ENCODE measurements at regions not wholly inside any gene's neighbourhood (a gene's known extent, or its start where the extent isn't known, plus 50 kb on each side); places are given as distances from the start of the nearest gene placed in this dataset.
"Not testable (repeated sequence)": the region's sequence is repeated elsewhere in the genome, so short reads cannot be mapped to it uniquely, and the experiment has no call there.

DNA sequence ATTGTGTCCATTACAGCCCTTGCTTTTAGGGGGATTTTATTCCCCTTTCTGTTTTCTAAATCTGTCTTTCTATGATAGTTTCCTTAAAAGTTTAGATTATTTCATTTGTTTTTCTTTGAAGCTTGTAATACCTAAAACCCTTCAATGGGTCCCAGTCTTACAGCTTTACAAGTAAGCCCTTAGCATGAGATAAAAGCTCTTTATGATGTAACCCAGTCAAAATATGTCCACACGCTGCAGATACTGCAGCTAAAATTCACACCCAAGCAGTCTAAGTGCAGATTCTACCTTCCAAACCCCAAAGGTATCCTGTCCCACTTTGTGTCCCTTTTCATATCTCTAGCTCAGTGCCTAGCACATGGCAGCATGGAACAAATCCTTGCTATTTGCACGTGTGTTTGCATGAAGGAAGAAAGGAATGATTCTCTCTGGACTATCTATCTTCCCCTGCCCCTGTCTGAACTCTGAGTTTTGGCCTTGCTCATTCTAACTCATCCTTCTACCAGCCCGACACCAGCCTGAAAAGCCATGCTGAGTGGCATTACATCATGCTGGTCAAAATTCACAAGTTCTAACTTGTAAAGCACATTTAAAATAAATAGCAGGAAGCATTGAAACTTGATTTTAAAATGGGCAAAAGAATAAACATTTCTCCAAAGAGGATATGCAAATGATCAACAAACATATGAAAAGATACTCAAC lies 623.2 kb downstream of the IRS1 start:
- DNase-seq = no peak
- in situ Hi-C loops (cut with MboI; ENCODE audit: low pct_unique_long_range_greater_than_20kb, low sequenced_read_pairs) = no loop called here

- in situ Hi-C loops (cut with MboI; ENCODE audit: low pct_unique_long_range_greater_than_20kb, low sequenced_read_pairs) = no loop called here
Measured at GRCh38 chr2:226174390-226174789, 625.2 kb downstream of the IRS1 start.

DNA sequence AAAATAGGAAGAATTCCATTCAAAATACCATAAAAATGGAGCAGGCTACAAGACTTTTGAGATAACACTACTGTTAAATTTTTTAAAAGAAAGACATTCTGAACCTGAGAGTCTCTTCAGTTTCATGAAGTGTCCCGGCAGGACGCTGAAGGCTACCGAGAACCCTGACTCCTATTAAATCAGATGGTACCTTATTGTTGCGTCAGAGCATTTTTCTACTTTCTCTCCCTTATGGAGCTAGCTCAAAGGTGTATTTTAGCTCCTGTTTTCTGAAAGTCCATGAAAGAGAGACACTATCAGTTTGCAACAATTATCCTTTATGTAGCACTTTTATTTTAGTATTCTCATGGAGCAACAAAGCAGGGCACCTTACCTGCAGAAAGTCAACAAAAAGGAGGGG lies 626.7 kb downstream of the IRS1 start:
- in situ Hi-C loops (cut with MboI; ENCODE audit: low pct_unique_long_range_greater_than_20kb, low sequenced_read_pairs) = no loop called here
- no peak for DNase-seq

More at GRCh38 chr2:226174390-226174789, 625.2 kb downstream of the IRS1 start:
- DNase-seq = no peak

- no peak for DNase-seq
- in situ Hi-C loops (cut with MboI; ENCODE audit: low pct_unique_long_range_greater_than_20kb, low sequenced_read_pairs) = no loop called here
Measured at GRCh38 chr2:226172309-226172708, 627.3 kb downstream of the IRS1 start.

DNA sequence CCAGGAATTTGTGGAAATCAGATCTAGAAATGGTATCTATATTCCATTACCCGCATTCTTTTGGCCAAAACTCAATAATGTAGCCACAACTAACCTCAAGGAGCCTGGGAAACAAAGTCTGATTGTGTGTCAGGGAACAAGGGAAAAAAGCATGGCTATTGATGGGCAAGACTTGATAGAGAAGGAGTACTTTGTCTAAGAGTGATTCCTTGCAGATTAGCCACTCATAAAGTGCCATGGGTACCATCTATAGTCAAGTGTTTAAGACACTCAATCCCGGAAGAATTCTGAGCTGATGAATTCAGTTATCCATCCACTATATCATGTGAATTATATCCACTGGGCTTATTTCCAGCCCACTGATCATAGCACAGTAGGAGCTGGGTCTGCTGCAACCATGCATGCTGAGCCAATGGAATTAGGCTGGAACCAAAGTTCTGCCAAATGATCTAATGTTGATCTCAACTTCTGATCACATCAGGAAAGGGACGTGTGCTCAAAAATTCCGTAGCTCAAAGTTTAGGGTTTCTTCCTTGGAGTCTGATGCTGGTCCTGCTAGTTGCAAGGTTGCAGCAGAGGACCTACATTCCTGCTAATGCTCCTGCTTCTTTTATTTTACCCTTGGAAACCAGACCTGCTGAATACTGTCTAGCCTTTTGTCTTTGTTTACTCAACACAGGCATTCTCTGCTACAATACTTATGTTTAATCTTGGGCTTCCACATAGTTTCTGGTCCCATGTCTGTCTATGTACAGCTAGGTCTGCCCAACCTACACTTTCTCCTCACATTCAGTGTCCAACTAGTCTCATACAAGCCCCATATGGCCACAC lies 629.7 kb downstream of the IRS1 start:
- in situ Hi-C loops (cut with MboI; ENCODE audit: low pct_unique_long_range_greater_than_20kb, low sequenced_read_pairs) = no loop called here
- no peak for DNase-seq

DNA sequence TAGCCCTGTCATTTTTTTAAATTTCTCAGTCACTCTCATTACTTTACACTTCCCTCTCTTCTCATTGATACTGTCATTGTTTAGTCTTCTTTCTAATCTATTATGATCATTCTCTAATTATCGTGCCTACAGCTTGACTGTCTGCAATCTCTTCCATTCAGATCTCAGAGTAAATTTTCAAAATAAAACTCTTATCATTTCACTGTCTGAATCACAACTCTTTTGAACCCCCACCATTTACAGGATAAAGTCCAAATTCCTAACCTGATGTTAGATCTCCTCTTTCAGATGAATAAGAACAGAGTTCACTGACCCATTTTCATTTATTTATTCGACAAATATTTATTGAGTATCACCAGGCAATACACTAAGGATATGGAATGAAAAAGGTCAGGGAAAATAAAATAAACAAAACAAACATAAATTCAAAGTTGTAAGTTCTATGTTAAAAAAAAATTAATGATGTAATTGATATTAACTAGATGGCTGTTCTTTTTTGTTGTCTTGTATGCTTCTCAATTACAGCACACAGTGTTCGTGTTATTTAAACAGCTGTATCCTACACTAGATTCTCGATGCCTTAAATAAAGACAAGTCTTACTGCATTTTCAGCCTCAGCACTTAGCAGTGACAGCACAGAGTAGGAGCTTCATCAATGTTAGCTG lies 631.0 kb downstream of the IRS1 start:
- in situ Hi-C loops (cut with MboI; ENCODE audit: low pct_unique_long_range_greater_than_20kb, low sequenced_read_pairs) = no loop called here
- DNase-seq = no peak

DNA sequence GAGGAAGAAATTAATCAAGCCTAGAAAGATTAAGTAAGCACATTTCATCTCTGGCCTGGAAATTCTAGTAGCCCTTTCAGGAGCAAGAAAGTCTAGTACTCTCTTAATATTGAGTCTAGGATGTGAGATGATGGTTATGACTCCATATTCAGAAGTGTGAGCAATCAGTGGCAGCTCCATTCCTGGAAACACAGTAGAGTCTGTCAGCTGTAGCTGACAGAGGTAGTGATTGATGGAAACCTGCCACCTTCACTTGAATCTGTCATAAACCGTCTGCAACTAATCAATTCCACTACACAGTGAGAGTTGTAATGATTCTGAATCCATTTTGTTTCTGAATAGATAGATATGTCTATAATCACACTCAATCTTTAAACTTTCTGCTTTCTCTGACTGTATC lies 635.1 kb downstream of the IRS1 start:
- no peak for DNase-seq
- in situ Hi-C loops (cut with MboI; ENCODE audit: low pct_unique_long_range_greater_than_20kb, low sequenced_read_pairs) = no loop called here

DNA sequence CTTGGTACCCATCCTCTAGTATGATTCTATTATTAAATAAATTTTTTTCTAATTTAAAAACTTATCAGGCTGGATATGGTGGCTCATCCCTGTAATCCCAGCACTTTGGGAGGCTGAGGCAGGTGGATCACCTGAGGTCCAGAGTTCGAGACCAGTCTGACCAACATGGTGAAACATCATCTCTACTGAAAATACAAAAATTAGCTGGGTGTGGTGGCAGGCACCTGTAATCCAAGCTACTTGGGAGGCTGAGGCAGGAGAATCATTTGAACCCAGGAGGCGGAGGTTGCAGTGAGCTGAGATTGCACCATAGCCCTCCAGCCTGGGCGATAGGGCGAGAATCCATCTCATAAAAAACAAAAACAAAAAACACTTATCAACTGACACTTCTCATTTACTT lies 639.0 kb downstream of the IRS1 start:
- DNase-seq; in situ Hi-C loops (cut with MboI; ENCODE audit: low pct_unique_long_range_greater_than_20kb, low sequenced_read_pairs): not testable (repeated sequence)

DNA sequence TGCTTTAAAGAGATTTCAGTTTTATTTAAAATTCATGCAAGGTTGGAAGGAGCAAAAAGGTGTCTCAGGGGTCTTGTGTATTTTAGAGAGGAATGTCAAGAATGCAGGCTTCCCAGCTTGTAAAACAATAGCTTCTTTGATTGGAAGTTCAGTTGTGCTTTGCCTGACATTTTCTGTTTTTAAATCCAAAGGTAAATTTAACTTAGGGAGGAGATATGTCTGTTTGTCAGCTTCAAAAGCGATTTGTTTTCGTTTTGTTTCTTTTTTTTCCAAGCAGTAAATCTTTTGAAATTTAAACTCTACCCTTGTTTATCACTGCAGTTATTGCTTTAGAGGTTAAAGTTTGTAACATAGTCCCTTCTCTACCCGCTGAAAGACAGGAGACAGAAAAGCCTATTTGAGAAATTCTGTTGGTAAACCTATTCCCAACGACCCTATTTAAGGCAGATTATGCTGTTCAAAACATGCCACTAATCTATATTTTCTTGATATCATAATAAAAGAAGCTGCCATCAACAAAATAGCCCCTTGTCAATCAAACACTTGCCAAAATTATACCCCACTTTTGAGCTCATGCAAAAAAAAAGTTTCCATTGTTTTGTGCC lies 639.6 kb downstream of the IRS1 start:
- DNase-seq = no peak
- in situ Hi-C loops (cut with MboI; ENCODE audit: low pct_unique_long_range_greater_than_20kb, low sequenced_read_pairs) = no loop called here

DNA sequence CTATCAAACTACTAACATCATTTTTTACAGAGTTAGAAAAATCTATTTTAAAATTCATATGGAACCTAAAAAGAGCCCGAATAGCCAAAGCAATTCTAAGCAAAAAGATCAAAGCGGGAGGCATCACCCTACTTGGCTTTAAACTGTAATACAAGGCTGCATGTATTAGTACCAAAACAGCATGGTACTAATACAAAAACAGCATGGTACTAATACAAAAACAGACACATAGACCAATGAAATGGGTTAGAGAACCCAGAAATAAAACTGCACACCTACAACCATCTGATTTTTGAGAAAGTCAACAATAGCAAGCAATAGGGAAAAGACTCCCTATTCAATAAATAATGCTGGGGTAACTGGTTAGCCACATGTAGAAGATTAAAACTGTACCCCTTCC lies 640.7 kb downstream of the IRS1 start:
- in situ Hi-C loops (cut with MboI; ENCODE audit: low pct_unique_long_range_greater_than_20kb, low sequenced_read_pairs) = no loop called here
- DNase-seq = no peak

DNA sequence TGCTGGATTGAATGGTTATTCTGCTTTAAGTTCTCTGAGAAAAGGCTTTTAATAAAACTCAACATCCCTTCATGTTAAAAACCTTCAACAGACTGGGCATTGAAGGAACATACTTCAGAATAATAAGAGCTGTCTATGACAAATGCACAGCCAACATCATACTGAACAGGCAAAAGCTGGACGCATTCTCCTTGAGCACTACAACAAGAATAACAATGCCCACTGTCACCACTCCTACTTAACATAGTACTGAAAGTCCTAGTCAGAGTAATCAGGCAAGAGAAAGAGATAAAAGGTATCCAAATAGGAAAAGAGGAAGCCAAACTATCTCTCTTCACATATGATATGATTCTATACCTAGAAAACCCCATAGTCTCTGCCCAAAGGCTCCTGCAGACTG lies 641.4 kb downstream of the IRS1 start:
- peak; percentile 2 for DNase-seq
- in situ Hi-C loops (cut with MboI; ENCODE audit: low pct_unique_long_range_greater_than_20kb, low sequenced_read_pairs) = no loop called here

DNA sequence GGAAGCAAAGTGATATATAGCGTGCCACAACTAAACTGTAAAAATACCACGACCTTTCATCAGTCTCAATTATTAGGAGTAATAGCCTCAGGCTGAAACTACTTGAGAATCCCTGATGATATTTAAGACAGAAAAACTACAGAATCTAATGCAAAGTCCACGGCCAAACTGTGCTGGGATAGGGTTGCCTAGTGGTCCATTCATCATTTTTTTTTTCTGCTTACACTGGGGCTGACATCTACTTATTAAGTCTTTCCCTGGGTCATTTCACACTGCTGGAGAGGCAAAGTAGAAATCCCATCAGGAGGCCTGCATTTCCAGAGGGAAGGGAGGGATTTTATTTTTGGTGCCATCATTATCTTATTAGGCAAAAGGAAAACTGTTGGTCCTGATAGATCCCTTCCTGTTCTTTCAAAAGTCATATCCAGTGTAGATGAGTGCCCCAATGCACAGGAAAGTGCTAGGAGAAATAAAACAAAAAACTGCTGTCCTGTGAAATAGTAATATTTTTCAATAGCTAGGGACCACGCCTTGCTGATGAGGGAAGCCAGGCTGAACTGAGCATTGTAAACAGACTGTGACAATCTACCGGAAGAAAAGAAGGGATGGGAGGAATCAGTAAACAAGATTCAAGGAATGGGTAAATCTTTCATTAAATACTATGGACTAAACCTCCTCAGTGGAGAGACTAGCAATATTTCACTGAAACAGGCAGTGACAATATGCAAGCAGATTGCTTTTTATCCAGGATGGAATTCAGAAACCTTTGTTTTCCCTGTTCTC lies 644.3 kb downstream of the IRS1 start:
- DNase-seq = no peak
- in situ Hi-C loops (cut with MboI; ENCODE audit: low pct_unique_long_range_greater_than_20kb, low sequenced_read_pairs) = no loop called here

- in situ Hi-C loops (cut with MboI; ENCODE audit: low pct_unique_long_range_greater_than_20kb, low sequenced_read_pairs) = no loop called here
- no peak for DNase-seq
Measured at GRCh38 chr2:226154610-226155009, 645.0 kb downstream of the IRS1 start.

DNA sequence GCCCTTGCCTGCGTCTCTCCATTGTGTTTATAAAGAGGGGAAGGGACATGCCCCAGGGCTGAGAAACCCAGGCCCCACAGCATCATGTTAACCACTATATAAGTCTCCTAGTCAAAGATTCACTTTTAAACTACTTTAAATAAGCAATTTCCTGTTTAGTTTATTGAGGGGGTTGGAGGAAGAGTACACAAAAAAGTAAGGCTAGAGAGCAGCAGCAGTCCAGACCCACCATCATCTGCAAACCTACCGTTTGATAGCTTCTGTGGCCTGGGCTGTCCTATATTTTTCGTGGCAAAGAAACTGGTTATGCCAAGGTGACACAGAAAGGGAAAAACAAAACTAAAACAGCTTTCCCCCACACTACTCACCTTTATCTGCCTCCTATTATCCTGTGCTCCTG lies 646.1 kb downstream of the IRS1 start:
- DNase-seq = no peak
- in situ Hi-C loops (cut with MboI; ENCODE audit: low pct_unique_long_range_greater_than_20kb, low sequenced_read_pairs) = no loop called here

DNA sequence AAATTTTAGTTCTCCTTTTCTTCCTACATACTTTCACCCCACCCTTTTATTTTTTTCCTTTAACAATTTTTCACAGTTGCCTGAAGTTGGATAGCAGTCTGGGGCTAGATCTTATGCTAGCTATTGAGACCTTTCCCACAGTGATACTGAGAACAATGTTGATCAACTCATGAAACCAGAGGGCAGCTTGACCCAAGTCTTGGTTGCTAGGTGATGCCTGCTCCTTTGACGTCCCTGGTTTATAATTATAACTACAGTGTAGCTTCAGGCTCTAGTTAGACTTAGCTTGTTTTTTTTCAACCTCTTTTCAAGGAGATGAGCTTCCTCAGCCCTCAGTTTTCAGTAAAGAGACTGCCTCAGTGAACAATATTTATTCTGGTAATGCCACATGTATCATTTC lies 648.5 kb downstream of the IRS1 start:
- DNase-seq = no peak
- in situ Hi-C loops (cut with MboI; ENCODE audit: low pct_unique_long_range_greater_than_20kb, low sequenced_read_pairs) = no loop called here

DNA sequence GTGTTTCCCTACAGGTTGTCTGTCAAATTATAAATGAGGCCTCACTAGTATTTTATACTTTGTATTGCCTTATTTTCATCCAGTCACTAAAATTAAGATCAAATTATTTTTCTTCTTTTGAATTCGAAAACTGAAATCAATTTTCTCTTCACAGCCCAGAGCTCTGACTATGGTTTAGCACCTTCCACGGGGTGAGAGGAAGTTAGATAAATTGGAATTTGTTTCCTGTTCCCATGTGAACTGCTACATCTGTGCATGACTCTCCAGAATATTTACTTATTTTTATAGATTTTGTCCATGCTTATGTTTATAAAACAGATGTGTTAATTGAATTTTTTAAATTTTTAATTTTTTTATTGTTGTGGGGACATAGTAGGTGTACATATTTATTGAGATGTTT lies 656.5 kb downstream of the IRS1 start:
- in situ Hi-C loops (cut with MboI; ENCODE audit: low pct_unique_long_range_greater_than_20kb, low sequenced_read_pairs) = no loop called here
- DNase-seq = no peak

GRCh38 chr2:226142463-226142862 lies 657.2 kb downstream of the IRS1 start:
- in situ Hi-C loops (cut with MboI; ENCODE audit: low pct_unique_long_range_greater_than_20kb, low sequenced_read_pairs) = no loop called here
- no peak for DNase-seq

GRCh38 chr2:226140594-226140993 lies 659.0 kb downstream of the IRS1 start:
- DNase-seq = no peak
- in situ Hi-C loops (cut with MboI; ENCODE audit: low pct_unique_long_range_greater_than_20kb, low sequenced_read_pairs) = no loop called here

DNA sequence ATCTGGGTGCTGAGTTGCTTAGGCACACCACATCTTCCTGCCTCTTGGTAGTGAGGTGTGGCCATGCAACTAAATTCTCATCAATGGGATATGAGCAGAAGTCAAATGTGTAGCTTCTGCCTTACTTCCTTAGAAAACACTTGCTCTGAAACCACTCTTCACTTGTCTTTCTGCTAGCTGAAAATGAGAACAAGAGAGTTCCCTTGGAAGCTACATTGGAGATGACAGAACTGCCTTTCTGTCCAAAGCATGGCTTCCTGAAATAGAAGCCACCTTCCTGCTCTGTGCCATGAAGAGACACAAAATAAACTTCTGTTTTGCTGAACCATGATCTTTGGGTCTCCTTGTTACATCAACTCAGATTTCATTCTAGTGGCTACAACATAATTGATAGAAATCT lies 659.9 kb downstream of the IRS1 start:
- peak; percentile 46 for DNase-seq
- in situ Hi-C loops (cut with MboI; ENCODE audit: low pct_unique_long_range_greater_than_20kb, low sequenced_read_pairs) = no loop called here
